ENCODE measurements at regions not wholly inside any gene's neighbourhood (a gene's known extent, or its start where the extent isn't known, plus 50 kb on each side); places are given as distances from the start of the nearest gene placed in this dataset.

- TF ChIP-seq CTCF (IDR thresholded peaks at IDR 0.05; ENCODE audit: insufficient read depth, low read length, poor library complexity, severe bottlenecking) (no peak), EZH2phosphoT487 (conservative IDR thresholded peaks at IDR 0.05; ENCODE audit: low read length) (no peak)
These were observed 579.8 kb upstream of the TMEM132C start for GRCh38 chr12:127687181-127687580.
